Stimulated activated naive B cell treated with anti-CD40 and anti-IgM and Interleukin-4, amounts not matched to agents 10 μg/mL and 1 μg/mL and 100 μg/mL, for 72 hours (primary cell): ENCODE measurements at regions not wholly inside any gene's neighbourhood (a gene's known extent, or its start where the extent isn't known, plus 50 kb on each side); places are given as distances from the start of the nearest gene placed in this dataset.
"Not testable (repeated sequence)": the region's sequence is repeated elsewhere in the genome, so short reads cannot be mapped to it uniquely, and the experiment has no call there.

ENCODE experiments used
- ATAC-seq, 2 donors: fragments of 150-1000 bp; cut with Tn5 transposase; replicated peaks; 2 replicates each; pipeline ENCODE4 v1.10.0; 2021; ENCODE audit warnings: moderate library complexity in 1 of 2
- DNase-seq: peaks from one replicate; pipeline ENCODE4 v3.0.0; 2021
- H3K27ac Mint-ChIP-seq: one replicate; pipeline ENCODE4 v1.8.0; 2022; ENCODE audit warnings: mild to moderate bottlenecking, mixed read lengths
- H3K27me3 Mint-ChIP-seq, 2 donors: one replicate each; pipeline ENCODE4 v1.8.0; 2022; ENCODE audit warnings: mixed read lengths in 2 of 2
- H3K36me3 Mint-ChIP-seq, 2 donors: one replicate each; pipeline ENCODE4 v1.8.0; 2022; ENCODE audit warnings: mixed read lengths in 2 of 2, mild to moderate bottlenecking in 1 of 2
- H3K4me1 Mint-ChIP-seq, 2 donors: one replicate each; pipeline ENCODE4 v1.8.0; 2022; ENCODE audit warnings: mixed read lengths in 2 of 2, mild to moderate bottlenecking in 1 of 2
- H3K4me3 Mint-ChIP-seq, 2 donors: one replicate each; pipeline ENCODE4 v1.8.0; 2022; ENCODE audit warnings: mild to moderate bottlenecking in 2 of 2, mixed read lengths in 2 of 2, moderate library complexity in 1 of 2
- H3K9me3 Mint-ChIP-seq, 2 donors: one replicate each; pipeline ENCODE4 v1.8.0; 2022; ENCODE audit warnings: mixed read lengths in 2 of 2, mild to moderate bottlenecking in 1 of 2

- H3K36me3 Mint-ChIP-seq, DNase-seq, H3K4me1 Mint-ChIP-seq, H3K4me3 Mint-ChIP-seq, H3K27ac Mint-ChIP-seq, ATAC-seq, H3K9me3 Mint-ChIP-seq, H3K27me3 Mint-ChIP-seq: not testable (repeated sequence)
Observed at GRCh38 chr21:9040406-9040805, 1481.0 kb upstream of the TPTE start.

GRCh38 chr21:9041175-9041948 is 1480.0 kb upstream of the TPTE start:
- H3K27me3 Mint-ChIP-seq, ATAC-seq, H3K27ac Mint-ChIP-seq, H3K4me3 Mint-ChIP-seq, DNase-seq, H3K36me3 Mint-ChIP-seq, H3K4me1 Mint-ChIP-seq, H3K9me3 Mint-ChIP-seq: not testable (repeated sequence)

GRCh38 chr21:9043089-9043488 is 1478.3 kb upstream of the TPTE start:
- H3K27ac Mint-ChIP-seq, DNase-seq, H3K27me3 Mint-ChIP-seq, H3K4me3 Mint-ChIP-seq, H3K9me3 Mint-ChIP-seq, H3K36me3 Mint-ChIP-seq, ATAC-seq, H3K4me1 Mint-ChIP-seq: not testable (repeated sequence)

- not testable (repeated sequence) for H3K27ac Mint-ChIP-seq, ATAC-seq, H3K4me3 Mint-ChIP-seq, DNase-seq, H3K4me1 Mint-ChIP-seq, H3K36me3 Mint-ChIP-seq, H3K9me3 Mint-ChIP-seq, H3K27me3 Mint-ChIP-seq
Observed at GRCh38 chr21:9046870-9047269, 1474.5 kb upstream of the TPTE start.

GRCh38 chr21:9067515-9067914 is 1453.9 kb upstream of the TPTE start:
- H3K27ac Mint-ChIP-seq, H3K36me3 Mint-ChIP-seq, H3K4me1 Mint-ChIP-seq, DNase-seq, H3K9me3 Mint-ChIP-seq, ATAC-seq, H3K27me3 Mint-ChIP-seq, H3K4me3 Mint-ChIP-seq: not testable (repeated sequence)

GRCh38 chr21:9068622-9069021 is 1452.8 kb upstream of the TPTE start:
- not testable (repeated sequence) for H3K27ac Mint-ChIP-seq, H3K9me3 Mint-ChIP-seq, H3K36me3 Mint-ChIP-seq, DNase-seq, H3K27me3 Mint-ChIP-seq, H3K4me3 Mint-ChIP-seq, ATAC-seq, H3K4me1 Mint-ChIP-seq

GRCh38 chr21:9070703-9071102 is 1450.7 kb upstream of the TPTE start:
- not testable (repeated sequence) for H3K4me1 Mint-ChIP-seq, H3K9me3 Mint-ChIP-seq, ATAC-seq, H3K27me3 Mint-ChIP-seq, H3K4me3 Mint-ChIP-seq, H3K36me3 Mint-ChIP-seq, H3K27ac Mint-ChIP-seq, DNase-seq

GRCh38 chr21:9073010-9073409 is 1448.4 kb upstream of the TPTE start:
- not testable (repeated sequence) for H3K9me3 Mint-ChIP-seq, H3K27me3 Mint-ChIP-seq, ATAC-seq, H3K36me3 Mint-ChIP-seq, H3K4me1 Mint-ChIP-seq, DNase-seq, H3K4me3 Mint-ChIP-seq, H3K27ac Mint-ChIP-seq

- H3K9me3 Mint-ChIP-seq, ATAC-seq, H3K36me3 Mint-ChIP-seq, H3K27ac Mint-ChIP-seq, H3K4me1 Mint-ChIP-seq, DNase-seq, H3K4me3 Mint-ChIP-seq, H3K27me3 Mint-ChIP-seq: not testable (repeated sequence)
Observed at GRCh38 chr21:9074772-9075171, 1446.6 kb upstream of the TPTE start.

GRCh38 chr21:9083091-9083826 is 1438.1 kb upstream of the TPTE start:
- H3K4me1 Mint-ChIP-seq, H3K27ac Mint-ChIP-seq, H3K9me3 Mint-ChIP-seq, H3K27me3 Mint-ChIP-seq, H3K4me3 Mint-ChIP-seq, H3K36me3 Mint-ChIP-seq, DNase-seq, ATAC-seq: not testable (repeated sequence)

- not testable (repeated sequence) for H3K36me3 Mint-ChIP-seq, H3K27ac Mint-ChIP-seq
Observed at GRCh38 chr21:9086299-9086698, 1435.1 kb upstream of the TPTE start.

GRCh38 chr21:9087816-9088215 is 1433.6 kb upstream of the TPTE start:
- not testable (repeated sequence) for H3K27ac Mint-ChIP-seq, H3K9me3 Mint-ChIP-seq, H3K4me3 Mint-ChIP-seq, H3K36me3 Mint-ChIP-seq, ATAC-seq, DNase-seq, H3K27me3 Mint-ChIP-seq, H3K4me1 Mint-ChIP-seq

More at GRCh38 chr21:9086299-9086698, 1435.1 kb upstream of the TPTE start:
- H3K4me1 Mint-ChIP-seq, DNase-seq, H3K9me3 Mint-ChIP-seq, H3K4me3 Mint-ChIP-seq, H3K27me3 Mint-ChIP-seq, ATAC-seq: not testable (repeated sequence)

GRCh38 chr21:9129741-9130140 is 1391.6 kb upstream of the TPTE start:
- H3K27me3 Mint-ChIP-seq, H3K27ac Mint-ChIP-seq, H3K4me1 Mint-ChIP-seq, H3K9me3 Mint-ChIP-seq, ATAC-seq, DNase-seq, H3K36me3 Mint-ChIP-seq, H3K4me3 Mint-ChIP-seq: not testable (repeated sequence)

GRCh38 chr21:9130817-9131216 is 1390.6 kb upstream of the TPTE start:
- not testable (repeated sequence) for H3K27me3 Mint-ChIP-seq, H3K4me3 Mint-ChIP-seq, H3K9me3 Mint-ChIP-seq, H3K4me1 Mint-ChIP-seq, DNase-seq, ATAC-seq, H3K36me3 Mint-ChIP-seq, H3K27ac Mint-ChIP-seq
